OCI-LY7 (cell line): ENCODE measurements at regions not wholly inside any gene's neighbourhood (a gene's known extent, or its start where the extent isn't known, plus 50 kb on each side); places are given as distances from the start of the nearest gene placed in this dataset.
"Not testable (repeated sequence)": the region's sequence is repeated elsewhere in the genome, so short reads cannot be mapped to it uniquely, and the experiment has no call there.

Experiments used
- BruUV-seq: library from RNA; stranded (reverse); fragments of 400-500 nt; replicated peaks from 2 replicates; lab custom pipeline; 2021; lab: Mats Ljungman, UMichigan
- CTCF ChIA-PET: fragments of 300-600 bp; sonication (Branson Sonifier 250); formaldehyde crosslinking; loops from one replicate; lab custom pipeline; 2022; ENCODE audit warnings: antibody characterized with exemption; ENCODE audit not compliant: unreplicated experiment; lab: Charles Lee
- POLR2A ChIA-PET: fragments of 300-600 bp; sonication (Branson Sonifier 250); formaldehyde crosslinking; loops from one replicate; lab custom pipeline; 2022; ENCODE audit warnings: antibody characterized with exemption; lab: Charles Lee
- DNase-seq: peaks from one replicate; pipeline ENCODE4 v3.0.0-alpha.2; 2015; ENCODE audit warnings: low spot score
- H2AFZ ChIP-seq: fragments of 200-600 bp; sonication (generic), shearing (Covaris generic); 2 replicates; pipeline ENCODE4 v1.6.1; 2014; ENCODE audit warnings: mild to moderate bottlenecking, antibody characterized with exemption, low read length, moderate library complexity
- H3K27ac ChIP-seq: fragments of 200-600 bp; sonication (generic); 2 replicates; pipeline ENCODE4 v1.5.1; 2014; ENCODE audit warnings: mixed run types, low read depth, mild to moderate bottlenecking, moderate library complexity, low read length, inconsistent platforms; ENCODE audit not compliant: poor library complexity, severe bottlenecking
- H3K36me3 ChIP-seq: fragments of 200-600 bp; sonication (generic); 2 replicates; pipeline ENCODE4 v1.6.1; 2014; ENCODE audit warnings: mild to moderate bottlenecking, antibody characterized with exemption, low read length, moderate library complexity, mixed read lengths; ENCODE audit not compliant: insufficient read depth
- H3K4me1 ChIP-seq: fragments of 200-600 bp; sonication (generic); 2 replicates; pipeline ENCODE4 v1.5.1; 2014; ENCODE audit warnings: mild to moderate bottlenecking, low read length; ENCODE audit not compliant: insufficient read depth, poor library complexity, severe bottlenecking
- H3K4me2 ChIP-seq: fragments of 200-600 bp; sonication (generic); 2 replicates; pipeline ENCODE4 v1.6.1; 2014; ENCODE audit warnings: mild to moderate bottlenecking, low read length
- H3K4me3 ChIP-seq: fragments of 200-600 bp; sonication (generic); 2 replicates; pipeline ENCODE4 v1.5.1; 2014; ENCODE audit warnings: mild to moderate bottlenecking, low read depth, low read length; ENCODE audit not compliant: poor library complexity, severe bottlenecking
- H3K79me2 ChIP-seq: fragments of 200-600 bp; sonication (generic); 2 replicates; pipeline ENCODE4 v1.6.1; 2016; ENCODE audit warnings: low read depth, mild to moderate bottlenecking, low read length, moderate library complexity, mixed read lengths; ENCODE audit not compliant: insufficient read depth
- H3K9me2 ChIP-seq: fragments of 200-600 bp; sonication (generic); 2 replicates; pipeline ENCODE4 v1.6.1; 2016; ENCODE audit warnings: mild to moderate bottlenecking, low read length, mixed read lengths; ENCODE audit not compliant: insufficient read depth
- H3K9me3 ChIP-seq: fragments of 200-600 bp; sonication (generic); 2 replicates; pipeline ENCODE4 v1.6.1; 2014; ENCODE audit warnings: mild to moderate bottlenecking, mixed run types, low read length, mixed read lengths
- H4K20me1 ChIP-seq: fragments of 200-600 bp; sonication (generic); 2 replicates; pipeline ENCODE4 v1.6.1; 2014; ENCODE audit warnings: mild to moderate bottlenecking, antibody characterized with exemption, low read length, moderate library complexity, mixed read lengths; ENCODE audit not compliant: insufficient read depth
- CTCF ChIP-seq: fragments of 200-600 bp; sonication (generic); conservative IDR thresholded peaks from 2 replicates; pipeline ENCODE4 v1.5.1; 2014; ENCODE audit warnings: mild to moderate bottlenecking, antibody characterized with exemption, low read length, moderate library complexity, mixed read lengths
- EZH2phosphoT487 ChIP-seq: fragments of 200-600 bp; sonication (generic); IDR thresholded peaks from 2 replicates; pipeline ENCODE4 v1.6.1; 2018; ENCODE audit warnings: low read depth, borderline replicate concordance, mild to moderate bottlenecking, mixed run types, antibody characterized with exemption, low read length, moderate library complexity, mixed read lengths
- intact Hi-C: fragments of 100-400 bp; cut with micrococcal nuclease; formaldehyde crosslinking; loops from one replicate; pipeline ENCODE4 v1.10.0; 2022; ENCODE audit not compliant: unreplicated experiment

- Histone ChIP-seq H4K20me1 (no peaks in the 10 kb centered on the region), H3K27ac (no peak overlapping the region), H2AFZ (no peak overlapping the region), H3K9me2 (no peaks in the 10 kb centered on the region), H3K4me3 (no peak overlapping the region), H3K9me3 (no peaks in the 10 kb centered on the region), H3K36me3 (no peaks in the 10 kb centered on the region), H3K79me2 (no peaks in the 10 kb centered on the region), H3K4me2 (no peak overlapping the region), H3K4me1 (no peaks in the 10 kb centered on the region)
- intact Hi-C loops, result no loop called here
- CTCF ChIA-PET, result no interaction called here
- POLR2A ChIA-PET, result no interaction called here
- TF ChIP-seq EZH2phosphoT487 (no peak), CTCF (no peak)
- no peak for DNase-seq
- no TSS peak for BruUV-seq
Measured at GRCh38 chr14:56358275-56358674, 221.3 kb upstream of the TMEM260 start.

- ChIA-PET POLR2A (interaction anchor here (0.6 kb wide), 1 partner anchor 440 kb away, joined by 5 read pairs; no protein-coding TSS in a partner anchor), CTCF (no interaction called here)
- no peak for TF ChIP-seq CTCF
- Histone ChIP-seq H3K9me2 (no peaks in the 10 kb centered on the region), H3K4me3 (no peak overlapping the region), H4K20me1 (no peaks in the 10 kb centered on the region), H3K27ac (no peak overlapping the region), H3K9me3 (no peaks in the 10 kb centered on the region), H2AFZ (no peak overlapping the region), H3K36me3 (no peaks in the 10 kb centered on the region), H3K4me2 (no peak overlapping the region), H3K4me1 (no peaks in the 10 kb centered on the region), H3K79me2 (no peaks in the 10 kb centered on the region)
- intact Hi-C loops, result no loop called here
- BruUV-seq, result no TSS peak
- no peak for DNase-seq
Measured at GRCh38 chr14:56358851-56359614, 220.6 kb upstream of the TMEM260 start.

- H3K9me3 ChIP-seq, H3K9me2 ChIP-seq, H3K4me3 ChIP-seq, H4K20me1 ChIP-seq, BruUV-seq, H3K27ac ChIP-seq, H3K4me1 ChIP-seq, DNase-seq, H2AFZ ChIP-seq, intact Hi-C loops, H3K36me3 ChIP-seq, H3K4me2 ChIP-seq, H3K79me2 ChIP-seq, CTCF ChIA-PET, POLR2A ChIA-PET: not testable (repeated sequence)
Measured at GRCh38 chr14:56365663-56366062, 213.9 kb upstream of the TMEM260 start.
